Ishikawa (cell line): ENCODE measurements at regions not wholly inside any gene's neighbourhood (a gene's known extent, or its start where the extent isn't known, plus 50 kb on each side); places are given as distances from the start of the nearest gene placed in this dataset.

Experiments
- CEBPB ChIP-seq: IDR thresholded peaks from 2 replicates; pipeline ENCODE4 v1.6.1; 2012
- CREB1 ChIP-seq: IDR thresholded peaks from 2 replicates; pipeline ENCODE4 v1.6.1; 2012; ENCODE audit warnings: low read depth
- EGR1 ChIP-seq: IDR thresholded peaks from 2 replicates; pipeline ENCODE4 v1.6.1; 2012
- EP300 ChIP-seq: IDR thresholded peaks from 2 replicates; pipeline ENCODE4 v1.6.1; 2012; ENCODE audit warnings: borderline replicate concordance
- FOXM1 ChIP-seq: IDR thresholded peaks from 2 replicates; pipeline ENCODE4 v1.6.1; 2012; ENCODE audit warnings: low read depth, borderline replicate concordance
- MAX ChIP-seq: IDR thresholded peaks from 2 replicates; pipeline ENCODE4 v1.6.1; 2012
- NFIC ChIP-seq: IDR thresholded peaks from 2 replicates; pipeline ENCODE4 v1.6.1; 2012
- RAD21 ChIP-seq: IDR thresholded peaks from 2 replicates; pipeline ENCODE4 v1.6.1; 2012; ENCODE audit warnings: low read depth
- TAF1 ChIP-seq: IDR thresholded peaks from 2 replicates; pipeline ENCODE4 v1.6.1; 2012; ENCODE audit warnings: low read depth, mild to moderate bottlenecking
- TEAD4 ChIP-seq: IDR thresholded peaks from 2 replicates; pipeline ENCODE4 v1.6.1; 2012
- YY1 ChIP-seq: IDR thresholded peaks from 2 replicates; pipeline ENCODE4 v1.6.1; 2012; ENCODE audit warnings: low read depth
- ZBTB7A ChIP-seq: IDR thresholded peaks from 2 replicates; pipeline ENCODE4 v1.6.1; 2012; ENCODE audit warnings: low read depth
- TF ChIP-seq, protein P1 (sequence below): IDR thresholded peaks from 2 replicates; pipeline ENCODE4 v1.6.1; 2012; ENCODE audit warnings: low read depth, mild to moderate bottlenecking

DNA sequence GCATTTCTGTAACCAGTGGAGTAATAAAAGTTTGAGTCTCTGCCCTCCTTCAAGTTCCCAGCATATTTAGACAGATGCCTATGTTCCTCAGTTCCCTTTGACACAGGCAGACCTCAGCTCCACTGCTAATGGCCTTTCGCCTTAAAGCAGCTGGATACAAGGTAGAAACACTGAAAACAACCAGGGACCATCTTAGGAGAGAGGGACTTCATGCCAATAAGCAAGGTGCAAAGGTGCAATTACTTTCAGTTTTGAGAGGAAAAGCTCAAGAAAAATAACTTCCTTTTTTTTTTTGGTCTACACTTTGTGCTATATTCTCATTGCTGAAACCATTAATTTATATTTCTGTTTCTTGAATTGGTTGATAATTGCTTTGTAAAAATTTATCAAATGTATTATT lies 781.9 kb upstream of the GALNTL6 start:
- no peak for TF ChIP-seq MAX
- TF ChIP-seq CEBPB: no peak
- TF ChIP-seq YY1: no peak
- no peak for TF ChIP-seq NFIC
- no peak for TF ChIP-seq EP300
- TF ChIP-seq RAD21: no peak
- TF ChIP-seq TAF1: no peak
- no peak for TF ChIP-seq ZBTB7A
- TF ChIP-seq EGR1: no peak
- TF ChIP-seq CREB1: no peak
- no peak for TF ChIP-seq FOXM1
- TF ChIP-seq, protein P1, sequence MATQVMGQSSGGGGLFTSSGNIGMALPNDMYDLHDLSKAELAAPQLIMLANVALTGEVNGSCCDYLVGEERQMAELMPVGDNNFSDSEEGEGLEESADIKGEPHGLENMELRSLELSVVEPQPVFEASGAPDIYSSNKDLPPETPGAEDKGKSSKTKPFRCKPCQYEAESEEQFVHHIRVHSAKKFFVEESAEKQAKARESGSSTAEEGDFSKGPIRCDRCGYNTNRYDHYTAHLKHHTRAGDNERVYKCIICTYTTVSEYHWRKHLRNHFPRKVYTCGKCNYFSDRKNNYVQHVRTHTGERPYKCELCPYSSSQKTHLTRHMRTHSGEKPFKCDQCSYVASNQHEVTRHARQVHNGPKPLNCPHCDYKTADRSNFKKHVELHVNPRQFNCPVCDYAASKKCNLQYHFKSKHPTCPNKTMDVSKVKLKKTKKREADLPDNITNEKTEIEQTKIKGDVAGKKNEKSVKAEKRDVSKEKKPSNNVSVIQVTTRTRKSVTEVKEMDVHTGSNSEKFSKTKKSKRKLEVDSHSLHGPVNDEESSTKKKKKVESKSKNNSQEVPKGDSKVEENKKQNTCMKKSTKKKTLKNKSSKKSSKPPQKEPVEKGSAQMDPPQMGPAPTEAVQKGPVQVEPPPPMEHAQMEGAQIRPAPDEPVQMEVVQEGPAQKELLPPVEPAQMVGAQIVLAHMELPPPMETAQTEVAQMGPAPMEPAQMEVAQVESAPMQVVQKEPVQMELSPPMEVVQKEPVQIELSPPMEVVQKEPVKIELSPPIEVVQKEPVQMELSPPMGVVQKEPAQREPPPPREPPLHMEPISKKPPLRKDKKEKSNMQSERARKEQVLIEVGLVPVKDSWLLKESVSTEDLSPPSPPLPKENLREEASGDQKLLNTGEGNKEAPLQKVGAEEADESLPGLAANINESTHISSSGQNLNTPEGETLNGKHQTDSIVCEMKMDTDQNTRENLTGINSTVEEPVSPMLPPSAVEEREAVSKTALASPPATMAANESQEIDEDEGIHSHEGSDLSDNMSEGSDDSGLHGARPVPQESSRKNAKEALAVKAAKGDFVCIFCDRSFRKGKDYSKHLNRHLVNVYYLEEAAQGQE: no peak
- TF ChIP-seq TEAD4: no peak
